Esophagus (tissue), 2 donors: ENCODE measurements at regions not wholly inside any gene's neighbourhood (a gene's known extent, or its start where the extent isn't known, plus 50 kb on each side); places are given as distances from the start of the nearest gene placed in this dataset.
"Not testable (repeated sequence)": the region's sequence is repeated elsewhere in the genome, so short reads cannot be mapped to it uniquely, and the experiment has no call there.

Experiments
- H3K27ac ChIP-seq, 2 donors: one replicate each; pipeline ENCODE4 v1.5.1; 2013; ENCODE audit warnings: low read depth in 2 of 2, mild to moderate bottlenecking in 2 of 2, inconsistent platforms in 1 of 2, low read length in 1 of 2, moderate library complexity in 1 of 2
- H3K27me3 ChIP-seq, 2 donors: one replicate each; pipeline ENCODE4 v1.6.1; 2013; ENCODE audit warnings: low read length in 2 of 2, control low read depth in 1 of 2, mild to moderate bottlenecking in 1 of 2; ENCODE audit not compliant: insufficient read depth in 2 of 2, control insufficient read depth in 1 of 2
- H3K36me3 ChIP-seq, 2 donors: one replicate each; pipeline ENCODE4 v1.6.1; 2013; ENCODE audit warnings: low read length in 1 of 2; ENCODE audit not compliant: control insufficient read depth in 2 of 2, insufficient read depth in 2 of 2
- H3K4me1 ChIP-seq, 2 donors: one replicate each; pipeline ENCODE4 v1.6.1; 2013; ENCODE audit warnings: low read length in 1 of 2; ENCODE audit not compliant: control insufficient read depth in 2 of 2, insufficient read depth in 2 of 2
- H3K4me3 ChIP-seq, 2 donors: one replicate each; pipeline ENCODE4 v1.5.1; 2013; ENCODE audit warnings: low read length in 2 of 2, mild to moderate bottlenecking in 2 of 2, low read depth in 1 of 2, moderate library complexity in 1 of 2
- H3K9me3 ChIP-seq, 2 donors: one replicate each; pipeline ENCODE4 v1.6.1; 2013; ENCODE audit warnings: mild to moderate bottlenecking in 2 of 2, low read depth in 1 of 2, low read length in 1 of 2, moderate library complexity in 1 of 2; ENCODE audit not compliant: control insufficient read depth in 2 of 2, insufficient read depth in 1 of 2
- WGBS, 2 donors: extraction: QIAGEN DNeasy Blood & Tissue Kit; methylation state at CpG; one replicate each; pipeline ENCODE4 v1.1.7; 2013; 5-methylcytosine and 5-hydroxymethylcytosine counted together
- donor health status: healthy with polysubstance abuse.
- donor health status: Bipolar disorder and iron deficiency.

GRCh38 chr16:10256784-10257641 lies 74.8 kb upstream of the GRIN2A start:
- H3K4me1 ChIP-seq, result no peaks in the 10 kb centered on the region
- no peaks in the 10 kb centered on the region for H3K27me3 ChIP-seq
- no peaks in the 10 kb centered on the region for H3K9me3 ChIP-seq
- H3K27ac ChIP-seq, result no peak overlapping the region
- H3K4me3 ChIP-seq, result no peak overlapping the region
- no peaks in the 10 kb centered on the region for H3K36me3 ChIP-seq
- 11 to 15% methylated on average over 16 to 17 of the region's 17 CpGs for WGBS, 2 donors

- 72 to 87% methylated on average over 10 of the region's 10 CpGs for WGBS, 2 donors
- not testable (repeated sequence) for H3K4me1 ChIP-seq, H3K36me3 ChIP-seq
Measured at GRCh38 chr16:10257642-10258251, 75.5 kb upstream of the GRIN2A start.

GRCh38 chr16:10258930-10259603 lies 76.8 kb upstream of the GRIN2A start:
- not testable (repeated sequence) for H3K27me3 ChIP-seq, H3K36me3 ChIP-seq, H3K4me1 ChIP-seq, H3K4me3 ChIP-seq, H3K27ac ChIP-seq, H3K9me3 ChIP-seq
- 77% methylated on average over 10 of the region's 10 CpGs for WGBS, 2 donors

More at GRCh38 chr16:10257642-10258251, 75.5 kb upstream of the GRIN2A start:
- H3K27ac ChIP-seq, H3K9me3 ChIP-seq, H3K27me3 ChIP-seq, H3K4me3 ChIP-seq: not testable (repeated sequence)

GRCh38 chr16:10261077-10261476 lies 78.8 kb upstream of the GRIN2A start:
- H3K9me3 ChIP-seq, result no peaks in the 10 kb centered on the region
- H3K27ac ChIP-seq, result no peak overlapping the region
- H3K36me3 ChIP-seq, result no peaks in the 10 kb centered on the region
- H3K4me3 ChIP-seq, result no peak overlapping the region
- WGBS, 2 donors, result 59 to 65% methylated on average over 11 of the region's 11 CpGs
- H3K4me1 ChIP-seq, result no peaks in the 10 kb centered on the region
- no peaks in the 10 kb centered on the region for H3K27me3 ChIP-seq

- WGBS, 2 donors, result 51 to 56% methylated on average over 6 of the region's 6 CpGs
- not testable (repeated sequence) for H3K27me3 ChIP-seq, H3K27ac ChIP-seq, H3K36me3 ChIP-seq, H3K4me1 ChIP-seq, H3K4me3 ChIP-seq, H3K9me3 ChIP-seq
Measured at GRCh38 chr16:10261526-10261925, 79.3 kb upstream of the GRIN2A start.

GRCh38 chr16:10262377-10263132 lies 80.3 kb upstream of the GRIN2A start:
- Histone ChIP-seq H3K4me1 (no peaks in the 10 kb centered on the region), H3K36me3 (no peaks in the 10 kb centered on the region), H3K4me3 (no peak overlapping the region), H3K27ac (no peak overlapping the region), H3K9me3 (no peaks in the 10 kb centered on the region), H3K27me3 (no peaks in the 10 kb centered on the region)
- 82 to 86% methylated on average over 7 of the region's 7 CpGs for WGBS, 2 donors

GRCh38 chr16:10265770-10266615 lies 83.8 kb upstream of the GRIN2A start:
- WGBS, 2 donors, result 69 to 75% methylated on average over 11 of the region's 11 CpGs
- Histone ChIP-seq H3K27me3 (no peaks in the 10 kb centered on the region), H3K4me1 (no peaks in the 10 kb centered on the region), H3K36me3 (no peaks in the 10 kb centered on the region), H3K9me3 (no peaks in the 10 kb centered on the region), H3K27ac (no peak overlapping the region), H3K4me3 (no peak overlapping the region)

- no peaks in the 10 kb centered on the region for H3K9me3 ChIP-seq
- 72 to 81% methylated on average over 5 of the region's 5 CpGs for WGBS, 2 donors
- no peaks in the 10 kb centered on the region for H3K4me1 ChIP-seq
- no peak overlapping the region for H3K27ac ChIP-seq
- H3K36me3 ChIP-seq, result no peaks in the 10 kb centered on the region
- no peak overlapping the region for H3K4me3 ChIP-seq
- no peaks in the 10 kb centered on the region for H3K27me3 ChIP-seq
Measured at GRCh38 chr16:10266809-10267208, 84.6 kb upstream of the GRIN2A start.

- 80 to 88% methylated on average over 1 of the region's 1 CpG for WGBS, 2 donors
- Histone ChIP-seq H3K4me1 (no peaks in the 10 kb centered on the region), H3K9me3 (no peaks in the 10 kb centered on the region), H3K27me3 (no peaks in the 10 kb centered on the region), H3K27ac (no peak overlapping the region), H3K4me3 (no peak overlapping the region), H3K36me3 (no peaks in the 10 kb centered on the region)
Measured at GRCh38 chr16:10269632-10270031, 87.4 kb upstream of the GRIN2A start.
